ENCODE measurements at regions not wholly inside any gene's neighbourhood (a gene's known extent, or its start where the extent isn't known, plus 50 kb on each side); places are given as distances from the start of the nearest gene placed in this dataset.

- Histone ChIP-seq H3K27me3 (ENCODE audit: control insufficient read depth in 2 of 2, insufficient read depth in 2 of 2, low read length in 2 of 2) (no peaks in the 10 kb centered on the region), H3K4me1 (ENCODE audit: control insufficient read depth in 1 of 2, insufficient read depth in 2 of 2, low read length in 2 of 2) (no peaks in the 10 kb centered on the region), H2AFZ (ENCODE audit: insufficient read depth, low read depth, low read length, poor library complexity, severe bottlenecking) (no peak overlapping the region), H3K27ac (ENCODE audit: low read depth in 1 of 2, low read length in 2 of 2) (no peak overlapping the region), H3K36me3 (replicated peaks in 1 of 2; ENCODE audit: control insufficient read depth in 1 of 2, insufficient read depth in 2 of 2, low read length in 2 of 2) (no peaks in the 10 kb centered on the region), H4K20me1 (ENCODE audit: insufficient read depth, low read length) (no peaks in the 10 kb centered on the region), H3K9ac (ENCODE audit: insufficient read depth, low read length, poor library complexity, severe bottlenecking) (no peak overlapping the region), H3K79me2 (ENCODE audit: insufficient read depth, low read length) (no peaks in the 10 kb centered on the region), H3K4me2 (replicated peaks; ENCODE audit: extremely low read depth, low read length, poor library complexity, severe bottlenecking) (no peak overlapping the region), H3K4me3 (replicated peaks in 1 of 3; ENCODE audit: low read depth in 2 of 3, low read length in 3 of 3) (no peak overlapping the region), H3K9me3 (replicated peaks in 1 of 2; ENCODE audit: control insufficient read depth in 1 of 2, insufficient read depth in 1 of 2, low read length in 2 of 2) (no peaks in the 10 kb centered on the region)
- no peak overlapping the region for H3K27ac Mint-ChIP-seq
- H3K4me1 Mint-ChIP-seq, result peaks cover 3% of the 10 kb centered on the region
- peaks cover 0 to 3% (median 1%) of the 10 kb centered on the region in 7 donors for H3K9me3 Mint-ChIP-seq
- TF ChIP-seq CTCF (IDR thresholded peaks at IDR 0.05), result no peak
- H3K36me3 Mint-ChIP-seq, result no peaks in the 10 kb centered on the region
- peaks cover 0 to 3% (median 0%) of the 10 kb centered on the region in 3 donors for H3K27me3 Mint-ChIP-seq (ENCODE audit: low read depth in 3 of 3)
- intact Hi-C loops (cut with micrococcal nuclease), result no loop called here
- H3K4me3 Mint-ChIP-seq, result no peak overlapping the region
- DNase-seq, result no peak
- WGBS (ENCODE audit: insufficient coverage), result no CpG with 5 or more reads among the region's 1 CpG
These were observed 99.3 kb upstream of the RALGPS2 start for GRCh38 chr1:178625695-178626094.

- no peak for TF ChIP-seq CTCF (IDR thresholded peaks at IDR 0.05)
- Mint-ChIP-seq H3K36me3 (no peaks in the 10 kb centered on the region), H3K4me3 (no peak overlapping the region), H3K27ac (no peak overlapping the region), H3K4me1 (peaks cover 3% of the 10 kb centered on the region), H3K27me3 (ENCODE audit: low read depth in 3 of 3) (peaks cover 0 to 3% (median 0%) of the 10 kb centered on the region in 3 donors), H3K9me3 (peaks cover 0 to 3% (median 0%) of the 10 kb centered on the region in 7 donors)
- no peaks in the 10 kb centered on the region for H4K20me1 ChIP-seq (ENCODE audit: insufficient read depth, low read length)
- no peaks in the 10 kb centered on the region for H3K36me3 ChIP-seq (replicated peaks in 1 of 2; ENCODE audit: control insufficient read depth in 1 of 2, insufficient read depth in 2 of 2, low read length in 2 of 2)
- H3K9ac ChIP-seq (ENCODE audit: insufficient read depth, low read length, poor library complexity, severe bottlenecking), result no peak overlapping the region
- no peaks in the 10 kb centered on the region for H3K4me1 ChIP-seq (ENCODE audit: control insufficient read depth in 1 of 2, insufficient read depth in 2 of 2, low read length in 2 of 2)
- WGBS (ENCODE audit: insufficient coverage), result 96% methylated on average over 2 of the region's 2 CpGs
- no peaks in the 10 kb centered on the region for H3K9me3 ChIP-seq (replicated peaks in 1 of 2; ENCODE audit: control insufficient read depth in 1 of 2, insufficient read depth in 1 of 2, low read length in 2 of 2)
- intact Hi-C loops (cut with micrococcal nuclease), result no loop called here
- no peaks in the 10 kb centered on the region for H3K27me3 ChIP-seq (ENCODE audit: control insufficient read depth in 2 of 2, insufficient read depth in 2 of 2, low read length in 2 of 2)
- DNase-seq, result no peak
- H3K4me3 ChIP-seq (replicated peaks in 1 of 3; ENCODE audit: low read depth in 2 of 3, low read length in 3 of 3), result no peak overlapping the region
- H2AFZ ChIP-seq (ENCODE audit: insufficient read depth, low read depth, low read length, poor library complexity, severe bottlenecking), result no peak overlapping the region
- H3K4me2 ChIP-seq (replicated peaks; ENCODE audit: extremely low read depth, low read length, poor library complexity, severe bottlenecking), result no peak overlapping the region
- no peak overlapping the region for H3K27ac ChIP-seq (ENCODE audit: low read depth in 1 of 2, low read length in 2 of 2)
- H3K79me2 ChIP-seq (ENCODE audit: insufficient read depth, low read length), result no peaks in the 10 kb centered on the region
These were observed 98.0 kb upstream of the RALGPS2 start for GRCh38 chr1:178627037-178627436.
